K562 (cell line): ENCODE measurements at regions not wholly inside any gene's neighbourhood (a gene's known extent, or its start where the extent isn't known, plus 50 kb on each side); places are given as distances from the start of the nearest gene placed in this dataset.

Source experiments
- ATAC-seq: fragments of 200-7000 bp; cut with Tn5 transposase; 3 replicates; pipeline ENCODE4 v1.9.1; 2020; ENCODE audit warnings: moderate library complexity
- BruUV-seq: library from RNA; stranded (reverse); fragments of 400-500 nt; replicated peaks from 2 replicates; lab custom pipeline; 2021; lab: Mats Ljungman, UMichigan
- CTCF ChIA-PET: fragments of 300-600 bp; formaldehyde crosslinking; extraction: SDS; loops from one replicate; lab custom pipeline; 2021; ENCODE audit warnings: low intra/inter-chr PET ratio; lab: Yijun Ruan, JAX
- POLR2A ChIA-PET: fragments of 300-600, 350-650 bp; sonication (Branson Sonifier 250); formaldehyde crosslinking; extraction: SDS; loops from one replicate; lab custom pipeline; 2021; ENCODE audit warnings: antibody characterized with exemption, inconsistent platforms; lab: Yijun Ruan, JAX
- DNase-seq, 4 experiments: peaks; one replicate each; pipeline versions ENCODE4 v3.0.0 to v3.0.0-alpha.2; 2011 to 2018; ENCODE audit warnings: low spot score in 3 of 4, mixed read lengths in 3 of 4; ENCODE audit errors: extremely low read depth in 1 of 4
- FAIRE-seq: peaks from 2 replicates; lab custom pipeline; 2011; peaks lifted over from hg19 to GRCh38; lab: Jason Lieb, UNC
- H2AFZ ChIP-seq: 2 replicates; pipeline ENCODE4 v1.6.0; 2011; ENCODE audit warnings: low read depth, low read length, control low read depth, inconsistent platforms
- H3K27ac ChIP-seq: fragments of 200-600 bp; 3 replicates; pipeline ENCODE4 v1.8.0; 2011; ENCODE audit warnings: low read depth, mild to moderate bottlenecking, control low read depth, inconsistent platforms, low read length, moderate library complexity, mixed read lengths; ENCODE audit errors: extremely low read depth
- H3K27me3 ChIP-seq, 2 experiments: fragments of 300-600 bp in 1 of 2; 2 replicates in 1 of 2; 3 replicates in 1 of 2; pipeline versions ENCODE4 v1.6.0 to v1.8.0; 2011; ENCODE audit warnings: inconsistent platforms in 2 of 2, low read length in 2 of 2, mild to moderate bottlenecking in 1 of 2, mixed read lengths in 1 of 2, moderate library complexity in 1 of 2; ENCODE audit not compliant: control insufficient read depth in 2 of 2, insufficient read depth in 2 of 2
- H3K36me3 ChIP-seq: fragments of 300-600 bp; 3 replicates; pipeline ENCODE4 v1.8.0; 2011; ENCODE audit warnings: mild to moderate bottlenecking, low read length, inconsistent platforms; ENCODE audit not compliant: control insufficient read depth, insufficient read depth
- H3K4me1 ChIP-seq, 2 experiments: fragments of 200-600 bp in 1 of 2; replicated peaks in 1 of 2; 2 replicates in 1 of 2; 3 replicates in 1 of 2; pipeline versions ENCODE4 v1.5.1 to v1.8.0; 2011; ENCODE audit warnings: inconsistent platforms in 2 of 2, low read length in 2 of 2, mild to moderate bottlenecking in 1 of 2, mixed read lengths in 1 of 2, moderate library complexity in 1 of 2; ENCODE audit not compliant: control insufficient read depth in 2 of 2, insufficient read depth in 2 of 2
- H3K4me2 ChIP-seq: 2 replicates; pipeline ENCODE4 v1.6.1; 2011; ENCODE audit warnings: low read length, control low read depth, inconsistent platforms, mixed read lengths; ENCODE audit not compliant: insufficient read depth
- H3K4me3 ChIP-seq: fragments of 200-600 bp; sonication (generic), shearing (Covaris generic); 2 replicates; pipeline ENCODE4 v1.5.1; 2016; ENCODE audit warnings: control low read depth, inconsistent platforms
- H3K79me2 ChIP-seq: fragments of 200-600 bp; 3 replicates; pipeline ENCODE4 v1.8.0; 2011; ENCODE audit warnings: low read length, inconsistent platforms; ENCODE audit not compliant: control insufficient read depth, insufficient read depth
- H3K9ac ChIP-seq, 2 experiments: 2 replicates each; pipeline versions ENCODE4 v1.6.0 to v1.6.1; 2011; ENCODE audit warnings: low read depth in 2 of 2, low read length in 2 of 2, control low read depth in 1 of 2, inconsistent platforms in 1 of 2, mild to moderate bottlenecking in 1 of 2, mixed read lengths in 1 of 2; ENCODE audit not compliant: insufficient read depth in 1 of 2
- H3K9me1 ChIP-seq: one replicate; pipeline ENCODE4 v1.6.0; 2011; ENCODE audit warnings: inconsistent platforms, mild to moderate bottlenecking, low read length, moderate library complexity; ENCODE audit not compliant: control insufficient read depth, insufficient read depth
- H3K9me3 ChIP-seq: replicated peaks from 2 replicates; pipeline ENCODE4 v1.5.1; 2011; ENCODE audit warnings: low read depth, low read length, inconsistent platforms; ENCODE audit not compliant: control insufficient read depth, insufficient read depth
- H4K20me1 ChIP-seq: replicated peaks from 2 replicates; pipeline ENCODE4 v1.6.1; 2011; ENCODE audit warnings: low read length, inconsistent platforms, mixed read lengths; ENCODE audit not compliant: control insufficient read depth, insufficient read depth
- MAFG ChIP-seq: fragments of 450-650 bp; conservative IDR thresholded peaks from 2 replicates; pipeline ENCODE4 v1.6.1; 2016; ENCODE audit warnings: missing genetic modification characterization, missing compliant biosample characterization
- MTF1 ChIP-seq: fragments of 250-450 bp; sonication (Bioruptor Pico); IDR thresholded peaks from 2 replicates; pipeline ENCODE4 v1.9.0; 2021; ENCODE audit warnings: moderate library complexity, mild to moderate bottlenecking, inconsistent platforms, borderline replicate concordance
- TCF7L2 ChIP-seq: fragments of 150-350 bp; IDR thresholded peaks from 2 replicates; pipeline ENCODE4 v1.6.1; 2016; ENCODE audit warnings: low read depth, mild to moderate bottlenecking, low read length, moderate library complexity
- WGBS: fragments of 100-300 bp; shearing (Covaris generic); methylation state at CpG from one replicate; pipeline ENCODE4 v1.1.6; 2016; ENCODE audit warnings: low coverage, mixed read lengths; ENCODE audit not compliant: insufficient coverage; ENCODE audit errors: missing lambda C conversion rate; 5-methylcytosine and 5-hydroxymethylcytosine counted together
- in situ Hi-C: fragments of 300-500 bp; cut with MboI; formaldehyde crosslinking; loops from 4 replicates; pipeline ENCODE4 v1.15.0; 2018; ENCODE audit warnings: inconsistent platforms, mixed read lengths
- intact Hi-C: fragments of 100-400 bp; cut with micrococcal nuclease; formaldehyde crosslinking; loops from 2 replicates; pipeline ENCODE4 v1.14.2; 2022
- TF ChIP-seq, protein P1 (sequence below): sonication (generic); formaldehyde crosslinking; IDR thresholded peaks from 2 replicates; pipeline ENCODE4 v1.8.1; 2023; ENCODE audit warnings: mild to moderate bottlenecking, missing genetic modification reagents, moderate library complexity
- TF ChIP-seq, protein P2 (sequence below): sonication (generic); formaldehyde crosslinking; IDR thresholded peaks from 2 replicates; pipeline ENCODE4 v1.8.0; 2023; ENCODE audit warnings: mild to moderate bottlenecking, missing genetic modification reagents

DNA sequence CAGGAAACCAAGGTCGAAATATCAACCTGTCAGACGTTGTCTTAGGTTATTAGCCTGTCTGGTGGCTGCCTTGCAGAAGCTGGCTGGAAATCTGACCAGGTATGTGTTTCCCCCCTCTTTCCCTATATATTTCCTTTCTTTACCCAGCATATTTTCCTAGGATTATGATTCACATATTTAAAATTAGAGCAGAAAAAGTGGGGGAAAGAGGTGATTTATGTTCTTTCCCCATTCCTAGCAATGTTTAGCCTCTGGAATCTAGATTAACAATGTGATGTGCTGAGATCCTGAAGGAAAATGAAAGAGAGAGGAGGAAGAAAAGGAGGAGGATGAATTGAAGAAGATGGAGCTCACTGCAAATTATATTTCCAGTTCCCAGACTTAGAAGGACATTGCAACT is 421.4 kb upstream of the AUTS2 start:
- no peaks in the 10 kb centered on the region for H3K79me2 ChIP-seq
- H3K4me3 ChIP-seq: no peak overlapping the region
- ChIA-PET CTCF (no interaction called here), POLR2A (no interaction called here)
- in situ Hi-C loops (no loop called here), intact Hi-C loops (no loop called here)
- no peaks in the 10 kb centered on the region for H3K36me3 ChIP-seq
- no peaks in the 10 kb centered on the region for H3K9me1 ChIP-seq
- no peaks in the 10 kb centered on the region for H3K27me3 ChIP-seq
- no peak overlapping the region for H3K27ac ChIP-seq
- FAIRE-seq (no peak), DNase-seq (no peak), ATAC-seq (no peak)
- TF ChIP-seq, protein P1, sequence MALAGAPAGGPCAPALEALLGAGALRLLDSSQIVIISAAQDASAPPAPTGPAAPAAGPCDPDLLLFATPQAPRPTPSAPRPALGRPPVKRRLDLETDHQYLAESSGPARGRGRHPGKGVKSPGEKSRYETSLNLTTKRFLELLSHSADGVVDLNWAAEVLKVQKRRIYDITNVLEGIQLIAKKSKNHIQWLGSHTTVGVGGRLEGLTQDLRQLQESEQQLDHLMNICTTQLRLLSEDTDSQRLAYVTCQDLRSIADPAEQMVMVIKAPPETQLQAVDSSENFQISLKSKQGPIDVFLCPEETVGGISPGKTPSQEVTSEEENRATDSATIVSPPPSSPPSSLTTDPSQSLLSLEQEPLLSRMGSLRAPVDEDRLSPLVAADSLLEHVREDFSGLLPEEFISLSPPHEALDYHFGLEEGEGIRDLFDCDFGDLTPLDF (CRISPR knock-in tag): no peak
- TF ChIP-seq TCF7L2 (no peak), MTF1 (CRISPR knock-in tag) (no peak), MAFG (tag) (no peak)
- TF ChIP-seq, protein P2, sequence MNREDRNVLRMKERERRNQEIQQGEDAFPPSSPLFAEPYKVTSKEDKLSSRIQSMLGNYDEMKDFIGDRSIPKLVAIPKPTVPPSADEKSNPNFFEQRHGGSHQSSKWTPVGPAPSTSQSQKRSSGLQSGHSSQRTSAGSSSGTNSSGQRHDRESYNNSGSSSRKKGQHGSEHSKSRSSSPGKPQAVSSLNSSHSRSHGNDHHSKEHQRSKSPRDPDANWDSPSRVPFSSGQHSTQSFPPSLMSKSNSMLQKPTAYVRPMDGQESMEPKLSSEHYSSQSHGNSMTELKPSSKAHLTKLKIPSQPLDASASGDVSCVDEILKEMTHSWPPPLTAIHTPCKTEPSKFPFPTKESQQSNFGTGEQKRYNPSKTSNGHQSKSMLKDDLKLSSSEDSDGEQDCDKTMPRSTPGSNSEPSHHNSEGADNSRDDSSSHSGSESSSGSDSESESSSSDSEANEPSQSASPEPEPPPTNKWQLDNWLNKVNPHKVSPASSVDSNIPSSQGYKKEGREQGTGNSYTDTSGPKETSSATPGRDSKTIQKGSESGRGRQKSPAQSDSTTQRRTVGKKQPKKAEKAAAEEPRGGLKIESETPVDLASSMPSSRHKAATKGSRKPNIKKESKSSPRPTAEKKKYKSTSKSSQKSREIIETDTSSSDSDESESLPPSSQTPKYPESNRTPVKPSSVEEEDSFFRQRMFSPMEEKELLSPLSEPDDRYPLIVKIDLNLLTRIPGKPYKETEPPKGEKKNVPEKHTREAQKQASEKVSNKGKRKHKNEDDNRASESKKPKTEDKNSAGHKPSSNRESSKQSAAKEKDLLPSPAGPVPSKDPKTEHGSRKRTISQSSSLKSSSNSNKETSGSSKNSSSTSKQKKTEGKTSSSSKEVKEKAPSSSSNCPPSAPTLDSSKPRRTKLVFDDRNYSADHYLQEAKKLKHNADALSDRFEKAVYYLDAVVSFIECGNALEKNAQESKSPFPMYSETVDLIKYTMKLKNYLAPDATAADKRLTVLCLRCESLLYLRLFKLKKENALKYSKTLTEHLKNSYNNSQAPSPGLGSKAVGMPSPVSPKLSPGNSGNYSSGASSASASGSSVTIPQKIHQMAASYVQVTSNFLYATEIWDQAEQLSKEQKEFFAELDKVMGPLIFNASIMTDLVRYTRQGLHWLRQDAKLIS (CRISPR knock-in tag): no peak
- no TSS peak for BruUV-seq
- no peaks in the 10 kb centered on the region for H4K20me1 ChIP-seq
- WGBS: 0% methylated on average over 2 of the region's 2 CpGs
- no peaks in the 10 kb centered on the region for H3K4me1 ChIP-seq
- H2AFZ ChIP-seq: no peak overlapping the region
- no peak overlapping the region for H3K9ac ChIP-seq
- no peak overlapping the region for H3K4me2 ChIP-seq
- no peaks in the 10 kb centered on the region for H3K9me3 ChIP-seq
